ENCODE measurements at regions not wholly inside any gene's neighbourhood (a gene's known extent, or its start where the extent isn't known, plus 50 kb on each side); places are given as distances from the start of the nearest gene placed in this dataset.

- DNase-seq = no peak
These were observed 167.1 kb upstream of the MAF start for GRCh38 chr16:79767421-79768275.

GRCh38 chr16:79765901-79766394 is 165.4 kb upstream of the MAF start:
- DNase-seq = no peak

- DNase-seq = no peak
These were observed 164.9 kb upstream of the MAF start for GRCh38 chr16:79765431-79765830.

- DNase-seq = no peak
These were observed 164.0 kb upstream of the MAF start for GRCh38 chr16:79764415-79765110.

- DNase-seq = no peak
These were observed 161.7 kb upstream of the MAF start for GRCh38 chr16:79762217-79762616.

GRCh38 chr16:79758615-79759346 is 158.2 kb upstream of the MAF start:
- DNase-seq = no peak

- DNase-seq = no peak
These were observed 157.4 kb upstream of the MAF start for GRCh38 chr16:79757968-79758367.

- no peak for DNase-seq
These were observed 156.6 kb upstream of the MAF start for GRCh38 chr16:79757163-79757562.

GRCh38 chr16:79756571-79756970 is 156.0 kb upstream of the MAF start:
- no peak for DNase-seq

- DNase-seq = no peak
These were observed 154.0 kb upstream of the MAF start for GRCh38 chr16:79754501-79754900.

- DNase-seq = no peak
These were observed 153.5 kb upstream of the MAF start for GRCh38 chr16:79754081-79754480.

GRCh38 chr16:79753286-79753685 is 152.7 kb upstream of the MAF start:
- DNase-seq = no peak

GRCh38 chr16:79752396-79752795 is 151.9 kb upstream of the MAF start:
- no peak for DNase-seq

- DNase-seq = no peak
These were observed 151.1 kb upstream of the MAF start for GRCh38 chr16:79751471-79752184.

GRCh38 chr16:79750311-79750710 is 149.8 kb upstream of the MAF start:
- no peak for DNase-seq

GRCh38 chr16:79748629-79749028 is 148.1 kb upstream of the MAF start:
- no peak for DNase-seq

- no peak for DNase-seq
These were observed 147.2 kb upstream of the MAF start for GRCh38 chr16:79747688-79748087.

GRCh38 chr16:79740252-79740651 is 139.7 kb upstream of the MAF start:
- no peak for DNase-seq

GRCh38 chr16:79735271-79735670 is 134.7 kb upstream of the MAF start:
- DNase-seq = no peak

GRCh38 chr16:79734721-79735120 is 134.2 kb upstream of the MAF start:
- DNase-seq = no peak

- no peak for DNase-seq
These were observed 128.3 kb upstream of the MAF start for GRCh38 chr16:79728923-79729240.

GRCh38 chr16:79728048-79728922 is 127.7 kb upstream of the MAF start:
- DNase-seq = no peak
